SW 1271 (cell line): ENCODE measurements at regions not wholly inside any gene's neighbourhood (a gene's known extent, or its start where the extent isn't known, plus 50 kb on each side); places are given as distances from the start of the nearest gene placed in this dataset.
"Not testable (repeated sequence)": the region's sequence is repeated elsewhere in the genome, so short reads cannot be mapped to it uniquely, and the experiment has no call there.

Experiments
- DNase-seq, 2 experiments: peaks; one replicate each; lab custom pipeline; 2025; lab: John Stamatoyannopoulos, UW

- DNase-seq: no peak
These were observed 358.6 kb downstream of the TEX13C start for GRCh38 chrX:125678258-125678657.

DNA sequence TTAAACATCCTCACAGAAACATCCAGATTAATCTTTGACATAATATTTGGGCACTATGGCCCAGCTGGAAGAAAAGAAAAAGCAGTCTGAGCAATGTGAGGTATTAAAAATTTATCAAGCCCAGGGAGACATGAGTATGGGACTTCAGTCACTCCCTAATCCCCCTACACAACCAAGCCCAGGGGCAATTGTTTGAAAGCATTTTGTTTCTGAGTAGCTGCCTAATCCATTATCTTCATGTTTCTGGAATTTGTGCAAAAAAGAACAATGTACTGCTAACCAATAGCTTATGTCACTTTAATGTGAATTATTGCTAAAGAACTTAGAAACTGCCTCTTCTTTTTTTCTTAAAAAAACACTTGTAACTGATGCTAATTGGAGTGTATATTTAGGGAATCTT is 360.7 kb downstream of the TEX13C start:
- no peak for DNase-seq

DNA sequence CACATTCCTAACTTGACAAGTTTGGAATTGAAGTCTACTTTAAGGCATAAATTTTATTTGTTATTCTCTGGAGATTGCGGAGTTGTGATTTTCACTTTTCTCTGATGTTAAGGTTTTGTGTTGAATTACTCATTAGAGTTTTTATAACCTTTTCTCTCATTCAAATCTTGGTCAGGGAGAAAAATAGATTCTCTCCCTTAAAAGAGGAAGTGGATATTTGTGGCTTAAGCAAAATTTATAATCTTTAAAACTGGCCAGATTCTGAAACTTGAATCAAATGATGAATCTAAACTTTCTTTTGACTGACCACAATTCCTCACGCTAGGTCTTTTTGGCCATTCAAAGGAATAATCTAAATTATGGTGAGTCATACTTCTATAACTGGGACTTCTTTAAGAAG is 361.4 kb downstream of the TEX13C start:
- DNase-seq: no peak

- DNase-seq: no peak
These were observed 361.8 kb downstream of the TEX13C start for GRCh38 chrX:125681507-125681906.

DNA sequence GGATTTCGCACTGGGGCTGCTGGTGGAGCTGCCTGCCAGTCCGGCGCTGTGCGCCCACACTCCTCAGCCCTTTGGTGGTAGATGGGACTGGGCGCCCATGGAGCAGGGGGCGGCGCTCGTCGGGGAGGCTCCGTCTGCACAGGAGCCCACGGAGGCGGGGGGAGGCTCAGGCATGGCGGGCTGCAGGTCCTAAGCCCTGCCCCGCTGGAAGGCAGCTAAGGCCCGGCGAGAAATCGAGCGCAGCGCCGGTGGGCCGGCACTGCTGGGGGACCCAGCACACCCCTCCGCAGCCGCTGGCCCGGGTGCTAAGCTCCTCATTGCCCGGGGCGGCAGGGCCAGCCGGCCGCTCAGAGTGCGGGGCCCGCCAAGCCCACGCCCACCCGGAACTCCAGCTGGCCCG is 370.9 kb downstream of the TEX13C start:
- not testable (repeated sequence) for DNase-seq

GRCh38 chrX:125694171-125694570 is 374.5 kb downstream of the TEX13C start:
- DNase-seq: no peak

GRCh38 chrX:125709074-125709473 is 389.4 kb downstream of the TEX13C start:
- DNase-seq: no peak

DNA sequence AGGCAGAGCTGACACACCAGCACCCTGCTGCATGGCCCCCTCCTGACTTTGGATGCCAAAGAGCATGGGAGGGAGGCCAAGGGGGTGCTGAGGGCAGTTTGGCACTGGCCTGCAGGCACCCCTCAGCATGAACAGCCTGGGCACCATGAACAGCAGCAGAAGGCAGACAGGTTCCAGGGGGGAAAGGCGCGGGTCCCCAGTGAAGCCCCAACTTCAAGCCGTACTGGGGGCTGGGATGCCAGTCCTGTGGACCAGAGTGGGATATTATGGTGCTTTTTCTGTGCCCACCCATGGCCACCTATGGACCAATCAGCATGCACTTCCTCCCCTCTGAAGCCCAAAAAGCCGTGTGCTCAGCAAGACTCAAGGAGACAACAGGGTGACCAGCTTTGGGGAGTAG is 389.9 kb downstream of the TEX13C start:
- DNase-seq: no peak

- DNase-seq: no peak
These were observed 390.9 kb downstream of the TEX13C start for GRCh38 chrX:125710403-125711062.

- DNase-seq: no peak
These were observed 391.4 kb downstream of the TEX13C start for GRCh38 chrX:125711103-125711502.

- no peak for DNase-seq
These were observed 394.0 kb downstream of the TEX13C start for GRCh38 chrX:125713633-125714032.

GRCh38 chrX:125727117-125727516 is 407.4 kb downstream of the TEX13C start:
- DNase-seq: no peak

DNA sequence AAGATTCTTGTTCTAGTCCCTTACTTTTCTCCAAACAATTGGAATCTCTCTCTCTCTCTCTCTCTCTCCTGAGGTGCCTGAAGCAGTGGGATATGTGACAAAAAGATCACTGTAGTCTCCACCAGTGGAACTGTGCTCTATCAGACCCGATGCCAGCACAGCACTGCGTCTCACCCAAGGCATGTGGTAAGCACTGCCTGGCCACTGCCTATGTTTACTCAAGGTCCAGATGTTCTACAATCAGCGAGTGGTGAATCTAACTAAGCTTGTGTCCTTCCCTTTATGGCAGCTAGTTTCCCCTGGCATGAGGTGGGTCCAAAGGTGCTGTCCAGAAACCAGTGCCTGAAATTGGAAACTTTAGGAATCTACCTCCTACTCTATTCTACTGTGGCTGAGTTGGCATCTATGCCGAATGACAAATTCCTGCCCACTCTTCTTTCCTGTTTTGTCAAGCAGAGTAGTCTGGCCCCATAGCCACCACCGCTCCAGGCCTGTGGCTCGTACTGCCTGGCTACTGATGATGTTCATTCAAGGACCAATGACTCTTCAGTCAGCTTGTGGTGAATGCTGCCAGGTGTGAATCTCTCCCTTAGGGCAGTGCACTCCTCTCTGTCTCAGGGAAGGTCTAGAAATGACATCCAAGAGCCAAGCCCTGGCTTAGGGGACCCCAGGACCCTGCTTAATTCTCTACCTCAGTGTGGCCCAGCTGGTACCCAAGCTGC is 416.5 kb downstream of the TEX13C start:
- no peak for DNase-seq

- DNase-seq: no peak
These were observed 423.1 kb downstream of the TEX13C start for GRCh38 chrX:125742811-125743210.

- no peak for DNase-seq
These were observed 421.2 kb downstream of the DCAF12L2 start for GRCh38 chrX:125744914-125745313.

DNA sequence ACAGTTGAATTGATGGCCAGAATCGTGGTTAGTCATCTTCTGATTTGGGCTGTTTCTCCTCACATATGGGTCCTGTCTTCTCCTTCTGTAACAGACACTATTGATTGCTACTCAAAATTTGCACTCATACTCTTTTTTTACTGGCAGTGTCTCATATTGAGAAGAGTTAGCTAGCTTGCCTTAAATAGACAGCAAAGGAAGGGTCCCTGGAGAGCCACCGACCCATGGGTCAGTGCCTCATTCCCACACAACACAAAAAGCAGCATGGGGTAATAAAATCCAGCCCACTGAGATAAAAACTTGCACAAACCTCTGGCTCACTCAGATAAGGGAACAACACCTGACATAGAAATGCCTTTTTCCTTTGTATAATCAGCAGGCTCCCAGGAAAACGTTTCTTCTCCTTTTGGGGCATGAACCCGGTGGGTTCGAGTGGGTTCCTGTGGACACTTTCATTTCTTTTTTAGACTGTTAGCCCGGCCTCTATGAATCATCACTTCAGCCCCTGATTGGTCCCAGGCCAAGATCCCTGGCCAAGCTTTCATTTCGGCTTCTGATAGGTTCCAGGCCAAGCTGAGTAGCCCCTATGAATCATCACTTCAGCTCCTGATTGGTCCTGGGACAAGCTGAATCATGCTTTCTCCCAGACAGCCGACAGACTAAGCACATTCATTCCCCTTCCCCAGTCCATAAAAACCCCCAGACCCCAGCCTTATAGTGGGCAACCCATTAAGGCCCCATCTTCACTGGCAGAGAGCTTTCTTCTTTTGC is 408.1 kb downstream of the DCAF12L2 start:
- no peak for DNase-seq

GRCh38 chrX:125758819-125759218 is 407.3 kb downstream of the DCAF12L2 start:
- DNase-seq: no peak

DNA sequence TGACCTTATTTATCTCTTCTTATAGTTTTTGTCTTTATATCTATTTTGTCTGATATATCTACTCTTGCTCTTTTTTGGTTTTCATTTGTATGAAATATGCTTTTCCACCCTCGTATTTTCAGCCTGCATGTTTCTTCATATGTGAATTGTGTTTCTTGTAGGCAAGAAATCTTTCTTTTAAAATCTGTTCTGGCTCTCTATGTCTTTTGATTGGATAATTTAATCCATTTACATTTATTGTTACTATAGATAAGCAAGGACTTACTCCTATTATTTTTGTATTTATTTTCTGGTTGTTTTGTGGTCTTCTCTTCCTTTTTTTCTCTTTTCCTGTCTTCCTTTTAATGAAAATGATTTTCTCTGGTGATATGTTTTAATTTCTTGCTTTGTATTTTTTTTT is 403.1 kb downstream of the DCAF12L2 start:
- no peak for DNase-seq

- no peak for DNase-seq
These were observed 400.7 kb downstream of the DCAF12L2 start for GRCh38 chrX:125765347-125765746.

- no peak for DNase-seq
These were observed 396.5 kb downstream of the DCAF12L2 start for GRCh38 chrX:125769628-125770027.

GRCh38 chrX:125778261-125778660 is 387.8 kb downstream of the DCAF12L2 start:
- no peak for DNase-seq

GRCh38 chrX:125782184-125782583 is 383.9 kb downstream of the DCAF12L2 start:
- DNase-seq: no peak

DNA sequence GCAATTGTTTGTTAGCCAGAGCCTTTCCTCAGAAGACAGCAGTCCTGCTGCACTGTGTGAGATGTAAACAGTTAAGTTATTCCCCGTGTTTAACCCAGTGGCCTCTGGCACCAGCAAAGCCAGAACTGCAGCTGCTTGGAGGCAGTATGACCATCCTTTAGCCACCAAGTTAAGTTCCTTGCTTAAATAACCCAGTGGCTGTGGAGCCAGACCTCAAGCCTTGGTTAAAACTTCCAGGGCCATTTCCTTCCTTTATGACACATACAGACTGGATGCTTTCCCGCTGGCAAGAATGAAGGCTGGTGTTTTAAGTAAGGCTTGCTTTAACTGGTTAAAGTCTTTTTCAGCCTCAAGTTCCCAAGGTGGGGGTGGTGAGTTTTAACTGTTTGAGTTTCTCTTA is 379.8 kb downstream of the DCAF12L2 start:
- no peak for DNase-seq
